ENCODE measurements at regions not wholly inside any gene's neighbourhood (a gene's known extent, or its start where the extent isn't known, plus 50 kb on each side); places are given as distances from the start of the nearest gene placed in this dataset.

DNA sequence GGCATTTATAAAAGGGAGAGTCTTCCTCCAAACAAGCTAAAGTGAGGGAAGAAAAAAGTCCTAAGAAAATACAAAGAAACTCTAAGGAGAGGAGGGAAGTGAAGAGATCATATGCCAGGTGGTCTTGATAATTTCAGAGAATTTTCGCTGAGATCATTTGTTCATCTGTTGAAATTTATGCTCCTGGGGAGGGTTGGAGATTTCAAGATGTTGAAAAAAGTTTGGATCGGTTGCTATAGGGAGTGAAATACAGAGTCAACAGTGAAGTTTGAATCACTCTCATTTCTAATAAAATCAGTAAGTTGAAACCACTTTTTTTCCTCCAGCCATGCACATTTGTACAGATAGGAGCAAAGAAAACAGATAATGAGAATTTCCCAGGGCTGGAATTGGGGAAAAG lies 299.1 kb upstream of the ADAMTS5 start:
- TF ChIP-seq, protein P1, sequence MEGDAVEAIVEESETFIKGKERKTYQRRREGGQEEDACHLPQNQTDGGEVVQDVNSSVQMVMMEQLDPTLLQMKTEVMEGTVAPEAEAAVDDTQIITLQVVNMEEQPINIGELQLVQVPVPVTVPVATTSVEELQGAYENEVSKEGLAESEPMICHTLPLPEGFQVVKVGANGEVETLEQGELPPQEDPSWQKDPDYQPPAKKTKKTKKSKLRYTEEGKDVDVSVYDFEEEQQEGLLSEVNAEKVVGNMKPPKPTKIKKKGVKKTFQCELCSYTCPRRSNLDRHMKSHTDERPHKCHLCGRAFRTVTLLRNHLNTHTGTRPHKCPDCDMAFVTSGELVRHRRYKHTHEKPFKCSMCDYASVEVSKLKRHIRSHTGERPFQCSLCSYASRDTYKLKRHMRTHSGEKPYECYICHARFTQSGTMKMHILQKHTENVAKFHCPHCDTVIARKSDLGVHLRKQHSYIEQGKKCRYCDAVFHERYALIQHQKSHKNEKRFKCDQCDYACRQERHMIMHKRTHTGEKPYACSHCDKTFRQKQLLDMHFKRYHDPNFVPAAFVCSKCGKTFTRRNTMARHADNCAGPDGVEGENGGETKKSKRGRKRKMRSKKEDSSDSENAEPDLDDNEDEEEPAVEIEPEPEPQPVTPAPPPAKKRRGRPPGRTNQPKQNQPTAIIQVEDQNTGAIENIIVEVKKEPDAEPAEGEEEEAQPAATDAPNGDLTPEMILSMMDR (IDR thresholded peaks at IDR 0.05), result no peak
- no peak for TF ChIP-seq POLR2AphosphoS5 (IDR thresholded peaks at IDR 0.05)
- TF ChIP-seq POLR2A (IDR thresholded peaks at IDR 0.05), result no peak
- no peak for TF ChIP-seq EP300 (IDR thresholded peaks at IDR 0.05)

Measured in suprapubic skin (tissue), 4 donors.